MM.1S (cell line): ENCODE measurements at regions not wholly inside any gene's neighbourhood (a gene's known extent, or its start where the extent isn't known, plus 50 kb on each side); places are given as distances from the start of the nearest gene placed in this dataset.

Experiments
- DNase-seq: peaks from one replicate; pipeline ENCODE4 v3.0.0-alpha.2; 2015
- H2AFZ ChIP-seq: fragments of 300-600 bp; sonication (generic); 2 replicates; pipeline ENCODE4 v1.6.0; 2016; ENCODE audit warnings: antibody characterized with exemption, low read length
- H3F3A ChIP-seq: fragments of 300-600 bp; sonication (generic); 2 replicates; pipeline ENCODE4 v1.6.1; 2016; ENCODE audit warnings: mild to moderate bottlenecking, antibody characterized with exemption, low read length, moderate library complexity, mixed read lengths; ENCODE audit not compliant: insufficient read depth
- H3K27ac ChIP-seq: fragments of 300-600 bp; sonication (generic); 2 replicates; pipeline ENCODE4 v1.5.1; 2016; ENCODE audit warnings: mild to moderate bottlenecking, low read length
- H3K27me3 ChIP-seq: fragments of 300-600 bp; sonication (generic); replicated peaks from 2 replicates; pipeline ENCODE4 v1.6.0; 2016; ENCODE audit warnings: low read length; ENCODE audit not compliant: insufficient read depth
- H3K36me3 ChIP-seq: fragments of 300-600 bp; sonication (generic); replicated peaks from 2 replicates; pipeline ENCODE4 v1.6.1; 2016; ENCODE audit warnings: mild to moderate bottlenecking, low read length, mixed read lengths; ENCODE audit not compliant: insufficient read depth
- H3K4me1 ChIP-seq: fragments of 300-600 bp; sonication (generic); 2 replicates; pipeline ENCODE4 v1.6.1; 2016; ENCODE audit warnings: low read length, mixed read lengths
- H3K4me2 ChIP-seq: fragments of 300-600 bp; sonication (generic); 2 replicates; pipeline ENCODE4 v1.6.0; 2016; ENCODE audit warnings: low read depth, low read length
- H3K4me3 ChIP-seq: fragments of 300-600 bp; sonication (generic); 2 replicates; pipeline ENCODE4 v1.5.1; 2016; ENCODE audit warnings: low read length, mixed read lengths
- H3K79me2 ChIP-seq: fragments of 300-600 bp; sonication (generic); 2 replicates; pipeline ENCODE4 v1.6.1; 2016; ENCODE audit warnings: mixed run types, low read length, mixed read lengths
- H3K9ac ChIP-seq: fragments of 300-600 bp; sonication (generic); 2 replicates; pipeline ENCODE4 v1.6.1; 2016; ENCODE audit warnings: low read length, mixed read lengths
- H3K9me2 ChIP-seq: fragments of 300-600 bp; sonication (generic); replicated peaks from 2 replicates; pipeline ENCODE4 v1.6.1; 2016; ENCODE audit warnings: mild to moderate bottlenecking, low read length, mixed read lengths; ENCODE audit not compliant: insufficient read depth
- H3K9me3 ChIP-seq: fragments of 300-600 bp; sonication (generic); replicated peaks from 2 replicates; pipeline ENCODE4 v1.6.1; 2016; ENCODE audit warnings: mild to moderate bottlenecking, low read length, mixed read lengths; ENCODE audit not compliant: insufficient read depth
- H4K20me1 ChIP-seq: fragments of 300-600 bp; sonication (generic); 2 replicates; pipeline ENCODE4 v1.6.1; 2016; ENCODE audit warnings: mild to moderate bottlenecking, low read length, moderate library complexity, mixed read lengths; ENCODE audit not compliant: insufficient read depth
- EZH2 ChIP-seq: fragments of 300-600 bp; sonication (generic); optimal IDR thresholded peaks from 2 replicates; pipeline ENCODE3; 2017; ENCODE audit warnings: low read depth, mild to moderate bottlenecking, antibody characterized with exemption, low read length, mixed read lengths
- EZH2phosphoT487 ChIP-seq: fragments of 300-600 bp; sonication (generic); IDR thresholded peaks from 2 replicates; pipeline ENCODE4 v1.6.1; 2018; ENCODE audit warnings: antibody characterized with exemption, low read length
- TF ChIP-seq, protein P1 (sequence below): fragments of 300-600 bp; sonication (generic); IDR thresholded peaks from 2 replicates; pipeline ENCODE4 v1.5.1; 2016; ENCODE audit warnings: antibody characterized with exemption, low read length, mixed read lengths

DNA sequence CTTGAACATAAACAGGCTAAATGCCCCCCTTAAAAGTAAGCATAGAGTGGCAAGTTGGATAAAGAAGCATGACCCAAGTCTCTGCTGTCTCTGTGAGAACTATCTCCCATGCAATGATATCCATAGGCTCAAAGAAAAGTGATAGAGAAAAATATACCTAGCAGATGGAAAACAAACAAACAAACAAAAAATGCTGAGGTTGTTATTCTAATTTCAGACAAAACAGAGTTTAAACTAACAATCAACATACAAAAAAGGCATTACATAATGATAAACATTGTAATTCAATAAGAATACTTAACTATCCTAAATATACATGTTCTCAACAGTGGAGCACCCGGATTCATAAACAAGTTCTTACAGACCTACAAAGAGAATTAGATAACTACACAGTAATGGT is 626.2 kb upstream of the CNTNAP2 start:
- no peak for DNase-seq
- H3K36me3 ChIP-seq, result no peaks in the 10 kb centered on the region
- no peaks in the 10 kb centered on the region for H3K4me1 ChIP-seq
- H3K4me3 ChIP-seq, result no peak overlapping the region
- no peak overlapping the region for H2AFZ ChIP-seq
- H3F3A ChIP-seq, result no peaks in the 10 kb centered on the region
- no peak overlapping the region for H3K27ac ChIP-seq
- no peaks in the 10 kb centered on the region for H3K79me2 ChIP-seq
- H4K20me1 ChIP-seq, result no peaks in the 10 kb centered on the region
- no peak overlapping the region for H3K4me2 ChIP-seq
- H3K9ac ChIP-seq, result no peak overlapping the region
- no peak for TF ChIP-seq EZH2phosphoT487
- TF ChIP-seq, protein P1, sequence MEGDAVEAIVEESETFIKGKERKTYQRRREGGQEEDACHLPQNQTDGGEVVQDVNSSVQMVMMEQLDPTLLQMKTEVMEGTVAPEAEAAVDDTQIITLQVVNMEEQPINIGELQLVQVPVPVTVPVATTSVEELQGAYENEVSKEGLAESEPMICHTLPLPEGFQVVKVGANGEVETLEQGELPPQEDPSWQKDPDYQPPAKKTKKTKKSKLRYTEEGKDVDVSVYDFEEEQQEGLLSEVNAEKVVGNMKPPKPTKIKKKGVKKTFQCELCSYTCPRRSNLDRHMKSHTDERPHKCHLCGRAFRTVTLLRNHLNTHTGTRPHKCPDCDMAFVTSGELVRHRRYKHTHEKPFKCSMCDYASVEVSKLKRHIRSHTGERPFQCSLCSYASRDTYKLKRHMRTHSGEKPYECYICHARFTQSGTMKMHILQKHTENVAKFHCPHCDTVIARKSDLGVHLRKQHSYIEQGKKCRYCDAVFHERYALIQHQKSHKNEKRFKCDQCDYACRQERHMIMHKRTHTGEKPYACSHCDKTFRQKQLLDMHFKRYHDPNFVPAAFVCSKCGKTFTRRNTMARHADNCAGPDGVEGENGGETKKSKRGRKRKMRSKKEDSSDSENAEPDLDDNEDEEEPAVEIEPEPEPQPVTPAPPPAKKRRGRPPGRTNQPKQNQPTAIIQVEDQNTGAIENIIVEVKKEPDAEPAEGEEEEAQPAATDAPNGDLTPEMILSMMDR, result no peak
- TF ChIP-seq EZH2, result no peak
- no peaks in the 10 kb centered on the region for H3K9me2 ChIP-seq
- H3K27me3 ChIP-seq, result no peaks in the 10 kb centered on the region
- H3K9me3 ChIP-seq, result no peaks in the 10 kb centered on the region

DNA sequence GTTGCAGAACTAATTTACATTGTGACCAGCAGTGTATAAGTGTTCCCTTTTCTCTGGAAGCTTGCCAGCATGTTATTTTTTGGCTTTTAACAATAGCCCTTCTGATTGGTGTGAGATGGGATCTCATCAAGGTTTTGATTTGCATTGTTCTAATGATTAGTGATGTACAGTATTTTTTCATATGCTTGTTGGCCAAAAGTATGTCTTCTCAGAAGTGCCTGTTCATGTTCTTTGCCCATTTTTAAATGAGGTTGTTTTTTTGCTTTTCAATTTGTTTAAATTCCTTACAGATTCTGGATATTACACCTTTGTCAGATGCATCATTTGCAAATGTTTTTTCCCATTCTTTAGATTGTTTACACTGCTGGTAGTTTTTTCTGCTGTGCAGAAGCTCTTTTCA is 627.0 kb upstream of the CNTNAP2 start:
- H2AFZ ChIP-seq, result no peak overlapping the region
- no peak overlapping the region for H3K27ac ChIP-seq
- no peaks in the 10 kb centered on the region for H3K4me1 ChIP-seq
- H4K20me1 ChIP-seq, result no peaks in the 10 kb centered on the region
- H3K4me3 ChIP-seq, result no peak overlapping the region
- TF ChIP-seq EZH2phosphoT487 (no peak), EZH2 (no peak)
- TF ChIP-seq, protein P1, result no peak
- DNase-seq, result no peak
- no peaks in the 10 kb centered on the region for H3K9me3 ChIP-seq
- H3K9me2 ChIP-seq, result no peaks in the 10 kb centered on the region
- H3K9ac ChIP-seq, result no peak overlapping the region
- H3K36me3 ChIP-seq, result no peaks in the 10 kb centered on the region
- no peaks in the 10 kb centered on the region for H3K79me2 ChIP-seq
- H3K4me2 ChIP-seq, result no peak overlapping the region
- H3F3A ChIP-seq, result no peaks in the 10 kb centered on the region
- no peaks in the 10 kb centered on the region for H3K27me3 ChIP-seq

DNA sequence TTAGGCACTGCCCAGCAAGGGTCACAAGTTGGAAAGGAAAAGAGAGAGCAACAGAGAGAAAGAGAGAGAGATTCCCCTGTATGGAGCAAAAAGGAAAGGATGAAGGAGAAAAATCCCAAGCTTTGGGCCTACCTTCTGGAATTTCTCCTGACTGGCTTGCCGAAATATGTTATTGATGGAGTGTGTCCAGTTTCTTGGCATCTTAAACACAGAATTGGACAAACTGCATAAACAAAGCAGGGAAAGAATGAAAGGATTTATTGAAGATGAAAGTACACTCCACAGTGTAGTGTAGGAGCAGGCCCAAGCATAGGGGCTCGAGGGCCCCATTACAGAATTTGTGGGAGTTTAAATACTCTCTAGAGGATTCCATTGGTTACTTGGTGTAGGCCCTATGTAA is 627.8 kb upstream of the CNTNAP2 start:
- Histone ChIP-seq H3K36me3 (no peaks in the 10 kb centered on the region), H3K79me2 (no peaks in the 10 kb centered on the region), H3K9me3 (no peaks in the 10 kb centered on the region), H3K4me1 (no peaks in the 10 kb centered on the region), H3K9me2 (no peaks in the 10 kb centered on the region), H3K4me3 (no peak overlapping the region), H3K27ac (no peak overlapping the region), H2AFZ (no peak overlapping the region), H3K9ac (no peak overlapping the region), H3K4me2 (no peak overlapping the region), H3K27me3 (no peaks in the 10 kb centered on the region), H4K20me1 (no peaks in the 10 kb centered on the region), H3F3A (no peaks in the 10 kb centered on the region)
- TF ChIP-seq, protein P1, result no peak
- no peak for TF ChIP-seq EZH2
- no peak for TF ChIP-seq EZH2phosphoT487
- DNase-seq, result no peak
